ENCODE measurements at regions not wholly inside any gene's neighbourhood (a gene's known extent, or its start where the extent isn't known, plus 50 kb on each side); places are given as distances from the start of the nearest gene placed in this dataset.

- DNase-seq (ENCODE audit: low read depth), result no peak
- H3K4me3 ChIP-seq (ENCODE audit: low read depth, low read length), result no peak overlapping the region
- H3K27me3 ChIP-seq (ENCODE audit: control insufficient read depth, insufficient read depth, low read length), result no peaks in the 10 kb centered on the region
- ChIA-PET CTCF (no interaction called here), POLR2A (no interaction called here)
- no peak for TF ChIP-seq CTCF (IDR thresholded peaks at IDR 0.05; ENCODE audit: insufficient read depth, low read depth, low read length)
- no peaks in the 10 kb centered on the region for H3K36me3 ChIP-seq (ENCODE audit: control insufficient read depth, insufficient read depth, low read length)
Measured at GRCh38 chr15:61319892-61320291, 90.8 kb upstream of the RORA start.

- POLR2A ChIA-PET, result no interaction called here
- no peak overlapping the region for H3K4me3 ChIP-seq (ENCODE audit: low read depth, low read length)
- no peak for TF ChIP-seq CTCF (IDR thresholded peaks at IDR 0.05; ENCODE audit: insufficient read depth, low read depth, low read length)
- H3K27me3 ChIP-seq (ENCODE audit: control insufficient read depth, insufficient read depth, low read length), result no peaks in the 10 kb centered on the region
- CTCF ChIA-PET, result no interaction called here
- H3K36me3 ChIP-seq (ENCODE audit: control insufficient read depth, insufficient read depth, low read length), result no peaks in the 10 kb centered on the region
- DNase-seq (ENCODE audit: low read depth), result no peak
Measured at GRCh38 chr15:61318802-61319525, 89.9 kb upstream of the RORA start.

GRCh38 chr15:61318301-61318700 is 89.2 kb upstream of the RORA start:
- ChIA-PET POLR2A (no interaction called here), CTCF (no interaction called here)
- no peak for TF ChIP-seq CTCF (IDR thresholded peaks at IDR 0.05; ENCODE audit: insufficient read depth, low read depth, low read length)
- DNase-seq (ENCODE audit: low read depth), result no peak
- H3K27me3 ChIP-seq (ENCODE audit: control insufficient read depth, insufficient read depth, low read length), result no peaks in the 10 kb centered on the region
- H3K4me3 ChIP-seq (ENCODE audit: low read depth, low read length), result no peak overlapping the region
- H3K36me3 ChIP-seq (ENCODE audit: control insufficient read depth, insufficient read depth, low read length), result no peaks in the 10 kb centered on the region

- no peak overlapping the region for H3K4me3 ChIP-seq (ENCODE audit: low read depth, low read length)
- POLR2A ChIA-PET, result no interaction called here
- no peak for TF ChIP-seq CTCF (IDR thresholded peaks at IDR 0.05; ENCODE audit: insufficient read depth, low read depth, low read length)
- H3K27me3 ChIP-seq (ENCODE audit: control insufficient read depth, insufficient read depth, low read length), result no peaks in the 10 kb centered on the region
- DNase-seq (ENCODE audit: low read depth), result no peak
- CTCF ChIA-PET, result interaction anchor here (1.0 kb wide), 1 partner anchor 15 kb away, joined by 4 read pairs; no protein-coding TSS in a partner anchor
- no peaks in the 10 kb centered on the region for H3K36me3 ChIP-seq (ENCODE audit: control insufficient read depth, insufficient read depth, low read length)
Measured at GRCh38 chr15:61315471-61315870, 86.4 kb upstream of the RORA start.

GRCh38 chr15:61314427-61314826 is 85.3 kb upstream of the RORA start:
- H3K36me3 ChIP-seq (ENCODE audit: control insufficient read depth, insufficient read depth, low read length), result no peaks in the 10 kb centered on the region
- H3K27me3 ChIP-seq (ENCODE audit: control insufficient read depth, insufficient read depth, low read length), result no peaks in the 10 kb centered on the region
- ChIA-PET POLR2A (no interaction called here), CTCF (no interaction called here)
- H3K4me3 ChIP-seq (ENCODE audit: low read depth, low read length), result no peak overlapping the region
- no peak for TF ChIP-seq CTCF (IDR thresholded peaks at IDR 0.05; ENCODE audit: insufficient read depth, low read depth, low read length)
- DNase-seq (ENCODE audit: low read depth), result no peak

Measured in BJ (cell line).